Posterior cingulate gyrus (tissue), 11 donors: ENCODE measurements at regions not wholly inside any gene's neighbourhood (a gene's known extent, or its start where the extent isn't known, plus 50 kb on each side); places are given as distances from the start of the nearest gene placed in this dataset.
"Not testable (repeated sequence)": the region's sequence is repeated elsewhere in the genome, so short reads cannot be mapped to it uniquely, and the experiment has no call there.

Experiments used
- DNase-seq, 10 donors: peaks; one replicate each; pipeline versions ENCODE4 v3.0.0 to v3.0.0-alpha.2; 2020 to 2021; ENCODE audit warnings: mixed read lengths in 3 of 10
- intact Hi-C: fragments of 100-400 bp; cut with DNase I; formaldehyde crosslinking; loops from one replicate; pipeline ENCODE4 v1.15.1; 2023

GRCh38 chr7:136267822-136268221 lies 290.7 kb upstream of the MTPN start:
- DNase-seq: no peak
- intact Hi-C loops: no loop called here

GRCh38 chr7:136266457-136266856 lies 289.3 kb upstream of the MTPN start:
- intact Hi-C loops: no loop called here
- DNase-seq: no peak

- DNase-seq: peak in 1 of 10 donors; percentile 14
- intact Hi-C loops: not testable (repeated sequence)
Observed at GRCh38 chr7:136264304-136264703, 287.1 kb upstream of the MTPN start.

GRCh38 chr7:136263112-136263860 lies 286.1 kb upstream of the MTPN start:
- DNase-seq, intact Hi-C loops: not testable (repeated sequence)

- intact Hi-C loops, DNase-seq: not testable (repeated sequence)
Observed at GRCh38 chr7:136260591-136260990, 283.4 kb upstream of the MTPN start.

- intact Hi-C loops: no loop called here
- no peak for DNase-seq
Observed at GRCh38 chr7:136259074-136259473, 281.9 kb upstream of the MTPN start.

GRCh38 chr7:136256491-136256890 lies 279.3 kb upstream of the MTPN start:
- intact Hi-C loops: no loop called here
- no peak for DNase-seq

- intact Hi-C loops: no loop called here
- DNase-seq: no peak
Observed at GRCh38 chr7:136254148-136254547, 277.0 kb upstream of the MTPN start.

- intact Hi-C loops: no loop called here
- DNase-seq: no peak
Observed at GRCh38 chr7:136251826-136252225, 274.7 kb upstream of the MTPN start.

GRCh38 chr7:136247211-136247610 lies 270.1 kb upstream of the MTPN start:
- DNase-seq: no peak
- intact Hi-C loops: no loop called here

- DNase-seq: no peak
- intact Hi-C loops: no loop called here
Observed at GRCh38 chr7:136245327-136246004, 268.3 kb upstream of the MTPN start.

GRCh38 chr7:136234040-136234439 lies 256.9 kb upstream of the MTPN start:
- no peak for DNase-seq
- intact Hi-C loops: no loop called here

GRCh38 chr7:136230210-136230609 lies 253.1 kb upstream of the MTPN start:
- intact Hi-C loops: no loop called here

GRCh38 chr7:136229790-136230189 lies 252.6 kb upstream of the MTPN start:
- DNase-seq: no peak

More at GRCh38 chr7:136230210-136230609, 253.1 kb upstream of the MTPN start:
- no peak for DNase-seq

GRCh38 chr7:136228171-136228570 lies 251.0 kb upstream of the MTPN start:
- intact Hi-C loops: no loop called here
- DNase-seq: no peak

More at GRCh38 chr7:136229790-136230189, 252.6 kb upstream of the MTPN start:
- intact Hi-C loops: no loop called here

GRCh38 chr7:136214356-136214755 lies 237.2 kb upstream of the MTPN start:
- intact Hi-C loops: no loop called here
- DNase-seq: no peak

GRCh38 chr7:136213012-136213411 lies 235.9 kb upstream of the MTPN start:
- DNase-seq: peak in 1 of 10 donors; percentile 80
- intact Hi-C loops: no loop called here

- no peak for DNase-seq
- intact Hi-C loops: no loop called here
Observed at GRCh38 chr7:136210664-136211063, 233.5 kb upstream of the MTPN start.

- no peak for DNase-seq
- intact Hi-C loops: no loop called here
Observed at GRCh38 chr7:136210079-136210478, 232.9 kb upstream of the MTPN start.

GRCh38 chr7:136205956-136206355 lies 228.8 kb upstream of the MTPN start:
- DNase-seq: no peak
- intact Hi-C loops: no loop called here

- no peak for DNase-seq
- intact Hi-C loops: no loop called here
Observed at GRCh38 chr7:136198168-136198567, 221.0 kb upstream of the MTPN start.

GRCh38 chr7:136194878-136195277 lies 217.7 kb upstream of the MTPN start:
- no peak for DNase-seq
- intact Hi-C loops: no loop called here
